ENCODE measurements at regions not wholly inside any gene's neighbourhood (a gene's known extent, or its start where the extent isn't known, plus 50 kb on each side); places are given as distances from the start of the nearest gene placed in this dataset.

- TF ChIP-seq POLR2A (IDR thresholded peaks at IDR 0.05) (no peak), CTCF (IDR thresholded peaks at IDR 0.05 in 4 of 5, conservative IDR thresholded peaks at IDR 0.05 in 1 of 5) (no peak)
- Histone ChIP-seq H3K4me1 (no peaks in the 10 kb centered on the region), H3K36me3 (no peaks in the 10 kb centered on the region), H3K9me3 (no peaks in the 10 kb centered on the region), H3K4me3 (no peak overlapping the region), H3K27me3 (no peaks in the 10 kb centered on the region), H3K27ac (no peak overlapping the region)
- DNase-seq = no peak
- no peak for ATAC-seq
- in situ Hi-C loops (cut with MboI; ENCODE audit: low sequenced_read_pairs in 4 of 4) = no loop called here
- intact Hi-C loops (cut with DNase I; ENCODE audit: low total_unique reads) = no loop called here
Measured at GRCh38 chr5:167753725-167754490, 537.5 kb upstream of the WWC1 start.

- in situ Hi-C loops (cut with MboI; ENCODE audit: low sequenced_read_pairs in 4 of 4) = no loop called here
- Histone ChIP-seq H3K4me3 (no peak overlapping the region), H3K27ac (no peak overlapping the region), H3K9me3 (no peaks in the 10 kb centered on the region), H3K4me1 (no peaks in the 10 kb centered on the region), H3K36me3 (no peaks in the 10 kb centered on the region), H3K27me3 (no peaks in the 10 kb centered on the region)
- no peak for DNase-seq
- no peak for ATAC-seq
- intact Hi-C loops (cut with DNase I; ENCODE audit: low total_unique reads) = no loop called here
- TF ChIP-seq CTCF (IDR thresholded peaks at IDR 0.05 in 4 of 5, conservative IDR thresholded peaks at IDR 0.05 in 1 of 5) = no peak
- no peak for TF ChIP-seq POLR2A (IDR thresholded peaks at IDR 0.05)
Measured at GRCh38 chr5:167754501-167755021, 536.9 kb upstream of the WWC1 start.

- no peak overlapping the region for H3K27ac ChIP-seq
- intact Hi-C loops (cut with DNase I; ENCODE audit: low total_unique reads) = no loop called here
- TF ChIP-seq POLR2A (IDR thresholded peaks at IDR 0.05) (no peak), CTCF (IDR thresholded peaks at IDR 0.05 in 4 of 5, conservative IDR thresholded peaks at IDR 0.05 in 1 of 5) (no peak)
- in situ Hi-C loops (cut with MboI; ENCODE audit: low sequenced_read_pairs in 4 of 4) = no loop called here
- DNase-seq = no peak
- H3K9me3 ChIP-seq = no peaks in the 10 kb centered on the region
- ATAC-seq = no peak
- no peaks in the 10 kb centered on the region for H3K36me3 ChIP-seq
- H3K27me3 ChIP-seq = no peaks in the 10 kb centered on the region
- H3K4me3 ChIP-seq = no peak overlapping the region
- no peaks in the 10 kb centered on the region for H3K4me1 ChIP-seq
Measured at GRCh38 chr5:167755420-167755819, 536.0 kb upstream of the WWC1 start.

GRCh38 chr5:167759057-167759821, 532.2 kb upstream of the WWC1 start:
- in situ Hi-C loops (cut with MboI; ENCODE audit: low sequenced_read_pairs in 4 of 4) = no loop called here

More at GRCh38 chr5:167759057-167759821, 532.2 kb upstream of the WWC1 start:
- no peaks in the 10 kb centered on the region for H3K27me3 ChIP-seq
- TF ChIP-seq CTCF (IDR thresholded peaks at IDR 0.05 in 4 of 5, conservative IDR thresholded peaks at IDR 0.05 in 1 of 5) = no peak
- no peak for TF ChIP-seq POLR2A (IDR thresholded peaks at IDR 0.05)
- no peaks in the 10 kb centered on the region for H3K36me3 ChIP-seq
- no peaks in the 10 kb centered on the region for H3K9me3 ChIP-seq
- DNase-seq (no peak), ATAC-seq (no peak)
- no peak overlapping the region for H3K27ac ChIP-seq
- no peaks in the 10 kb centered on the region for H3K4me1 ChIP-seq
- intact Hi-C loops (cut with DNase I; ENCODE audit: low total_unique reads) = no loop called here
- no peak overlapping the region for H3K4me3 ChIP-seq

All from gastrocnemius medialis (tissue), 4 donors.